HCT116 (cell line): ENCODE measurements at regions not wholly inside any gene's neighbourhood (a gene's known extent, or its start where the extent isn't known, plus 50 kb on each side); places are given as distances from the start of the nearest gene placed in this dataset.

Experiments used
- ATAC-seq: fragments of 200-7000 bp; cut with Tn5 transposase; 2 replicates; pipeline ENCODE4 v1.9.1; 2020; ENCODE audit warnings: mild to moderate bottlenecking, moderate library complexity
- BruUV-seq: library from RNA; stranded (reverse); fragments of 400-500 nt; replicated peaks from 2 replicates; lab custom pipeline; 2021; lab: Mats Ljungman, UMichigan
- CTCF ChIA-PET: fragments of 300-600 bp; sonication (Branson Sonifier 250); formaldehyde crosslinking; loops from one replicate; lab custom pipeline; 2021; ENCODE audit warnings: antibody characterized with exemption; lab: Charles Lee
- POLR2A ChIA-PET: fragments of 300-600, 350-600 bp; sonication (Branson Sonifier 250); formaldehyde crosslinking; loops from one replicate; lab custom pipeline; 2021; ENCODE audit warnings: antibody characterized with exemption; lab: Charles Lee
- RAD21 ChIA-PET, 2 experiments: fragments of 300-600 bp; sonication (Branson Sonifier 250); formaldehyde crosslinking; loops; one replicate each; lab custom pipeline; 2023; ENCODE audit warnings: low total read pairs in 2 of 2; ENCODE audit not compliant: uncharacterized antibody in 2 of 2, unreplicated experiment in 2 of 2, low non-redundant PET in 1 of 2; lab: Charles Lee
- DNase-seq: peaks from one replicate; pipeline ENCODE4 v3.0.0-alpha.2; 2010; ENCODE audit warnings: low read depth, low spot score
- H2AFZ ChIP-seq: fragments of 200-600 bp; shearing (Covaris generic), sonication (generic); 2 replicates; pipeline ENCODE4 v1.6.1; 2017; ENCODE audit warnings: low read depth, mixed run types, mixed read lengths, antibody characterized with exemption, low read length; ENCODE audit not compliant: poor library complexity, severe bottlenecking
- H3K27ac ChIP-seq: 2 replicates; pipeline ENCODE4 v1.5.1; 2012; ENCODE audit warnings: low read depth, low read length
- H3K27me3 ChIP-seq: fragments of 200-600 bp; sonication (generic); 2 replicates; pipeline ENCODE4 v1.6.1; 2016; ENCODE audit warnings: mixed run types, low read length, mixed read lengths; ENCODE audit not compliant: insufficient read depth
- H3K36me3 ChIP-seq, 2 experiments: fragments of 200-500 bp in 1 of 2; fragments of 200-600 bp in 1 of 2; sonication (Bioruptor generic) in 1 of 2; sonication (generic) in 1 of 2; 2 replicates each; pipeline versions ENCODE4 v1.5.1 to v1.6.1; 2014 to 2016; ENCODE audit warnings: low read length in 2 of 2, inconsistent platforms in 1 of 2, mixed read lengths in 1 of 2, mixed run types in 1 of 2; ENCODE audit not compliant: insufficient read depth in 2 of 2, control insufficient read depth in 1 of 2
- H3K4me1 ChIP-seq, 2 experiments: fragments of 200-600 bp in 1 of 2; sonication (generic) in 1 of 2; 2 replicates each; pipeline versions ENCODE4 v1.5.1 to v1.6.1; 2012 to 2017; ENCODE audit warnings: low read length in 2 of 2, inconsistent platforms in 1 of 2, mild to moderate bottlenecking in 1 of 2, mixed read lengths in 1 of 2, mixed run types in 1 of 2, moderate library complexity in 1 of 2; ENCODE audit not compliant: insufficient read depth in 2 of 2, control insufficient read depth in 1 of 2
- H3K4me2 ChIP-seq: fragments of 200-600 bp; sonication (generic); 2 replicates; pipeline ENCODE4 v1.6.1; 2017; ENCODE audit warnings: mixed run types, low read length, mixed read lengths
- H3K4me3 ChIP-seq, 2 experiments: fragments of 200-600 bp in 1 of 2; sonication (generic) in 1 of 2; replicated peaks in 1 of 2; 2 replicates each; pipeline ENCODE4 v1.5.1; 2011 to 2016; ENCODE audit warnings: low read length in 2 of 2, control low read depth in 1 of 2, low read depth in 1 of 2, mild to moderate bottlenecking in 1 of 2, mixed read lengths in 1 of 2, mixed run types in 1 of 2
- H3K79me2 ChIP-seq: fragments of 200-600 bp; sonication (generic); 2 replicates; pipeline ENCODE4 v1.6.1; 2017; ENCODE audit warnings: mild to moderate bottlenecking, mixed run types, low read length, moderate library complexity, mixed read lengths; ENCODE audit not compliant: insufficient read depth
- H3K9ac ChIP-seq: fragments of 200-600 bp; sonication (generic); 2 replicates; pipeline ENCODE4 v1.6.1; 2016; ENCODE audit warnings: low read length, mixed read lengths
- H3K9me2 ChIP-seq: fragments of 200-600 bp; sonication (generic), shearing (Covaris generic); 2 replicates; pipeline ENCODE4 v1.6.1; 2017; ENCODE audit warnings: mixed run types, mild to moderate bottlenecking, moderate library complexity; ENCODE audit not compliant: insufficient read depth
- H3K9me3 ChIP-seq, 2 experiments: fragments of 200-500 bp in 1 of 2; fragments of 200-600 bp in 1 of 2; sonication (Bioruptor generic) in 1 of 2; sonication (generic) in 1 of 2; 2 replicates each; pipeline ENCODE4 v1.6.1; 2014 to 2017; ENCODE audit warnings: low read length in 2 of 2, mixed read lengths in 2 of 2, inconsistent platforms in 1 of 2, low read depth in 1 of 2, mild to moderate bottlenecking in 1 of 2, mixed run types in 1 of 2, moderate library complexity in 1 of 2; ENCODE audit not compliant: control insufficient read depth in 1 of 2, insufficient read depth in 1 of 2
- H4K20me1 ChIP-seq: fragments of 200-600 bp; sonication (generic), shearing (Covaris generic); 2 replicates; pipeline ENCODE4 v1.6.1; 2017; ENCODE audit warnings: mixed run types, mild to moderate bottlenecking, moderate library complexity; ENCODE audit not compliant: insufficient read depth
- CBX3 ChIP-seq: IDR thresholded peaks from 2 replicates; pipeline ENCODE4 v1.6.1; 2012; ENCODE audit warnings: low read depth
- CEBPB ChIP-seq: IDR thresholded peaks from 2 replicates; pipeline ENCODE4 v1.6.1; 2012; ENCODE audit warnings: low read depth
- ELF1 ChIP-seq: IDR thresholded peaks from 2 replicates; pipeline ENCODE4 v1.6.1; 2012; ENCODE audit warnings: low read depth, borderline replicate concordance
- EZH2phosphoT487 ChIP-seq: fragments of 200-600 bp; IDR thresholded peaks from 2 replicates; pipeline ENCODE4 v1.6.1; 2018; ENCODE audit warnings: antibody characterized with exemption, borderline replicate concordance
- FOSL1 ChIP-seq: IDR thresholded peaks from 2 replicates; pipeline ENCODE4 v1.6.1; 2012; ENCODE audit warnings: low read depth
- JUND ChIP-seq: IDR thresholded peaks from 2 replicates; pipeline ENCODE4 v1.6.1; 2012
- POLR2A ChIP-seq: IDR thresholded peaks from 2 replicates; pipeline ENCODE4 v1.7.0; 2011; ENCODE audit warnings: borderline replicate concordance; ENCODE audit not compliant: insufficient read depth, insufficient read length; ENCODE audit errors: extremely low read depth
- POLR2AphosphoS5 ChIP-seq: IDR thresholded peaks from 2 replicates; pipeline ENCODE4 v1.6.1; 2011; ENCODE audit warnings: mild to moderate bottlenecking, low read depth, low read length, moderate library complexity
- RAD21 ChIP-seq: IDR thresholded peaks from 2 replicates; pipeline ENCODE4 v1.6.1; 2012; ENCODE audit warnings: low read depth, mild to moderate bottlenecking
- SIN3A ChIP-seq: IDR thresholded peaks from 2 replicates; pipeline ENCODE4 v1.6.1; 2012; ENCODE audit warnings: low read depth
- SP1 ChIP-seq: IDR thresholded peaks from 2 replicates; pipeline ENCODE4 v1.6.1; 2012; ENCODE audit warnings: low read depth
- SRF ChIP-seq: IDR thresholded peaks from 2 replicates; pipeline ENCODE4 v1.6.1; 2012; ENCODE audit warnings: low read depth
- TCF7L2 ChIP-seq: IDR thresholded peaks from 2 replicates; pipeline ENCODE4 v1.7.0; 2011; ENCODE audit warnings: borderline replicate concordance, inconsistent platforms; ENCODE audit not compliant: insufficient read depth, insufficient read length; ENCODE audit errors: extremely low read depth
- YY1 ChIP-seq: IDR thresholded peaks from 2 replicates; pipeline ENCODE4 v1.6.1; 2011; ENCODE audit warnings: low read length, low read depth, moderate library complexity, mild to moderate bottlenecking; ENCODE audit not compliant: insufficient replicate concordance; ENCODE audit errors: extremely low read depth
- ZFX ChIP-seq: fragments of 450-650 bp; IDR thresholded peaks from 2 replicates; pipeline ENCODE4 v1.6.1; 2017
- intact Hi-C: fragments of 100-400 bp; cut with micrococcal nuclease; formaldehyde crosslinking; loops from 2 replicates; pipeline ENCODE4 v1.10.0; 2022
- TF ChIP-seq, protein P1 (sequence below): IDR thresholded peaks from 2 replicates; pipeline ENCODE4 v1.6.1; 2012
- TF ChIP-seq, protein P2 (sequence below), 3 experiments: fragments of 200-600 bp in 1 of 3; sonication (generic) in 1 of 3; IDR thresholded peaks in 2 of 3; conservative IDR thresholded peaks in 1 of 3; 2 replicates each; pipeline ENCODE4 v1.5.1; 2012 to 2017; ENCODE audit warnings: low read depth in 2 of 3, low read length in 2 of 3, antibody characterized with exemption in 1 of 3, borderline replicate concordance in 1 of 3, control low read depth in 1 of 3, mild to moderate bottlenecking in 1 of 3, mixed read lengths in 1 of 3, mixed run types in 1 of 3, moderate library complexity in 1 of 3; ENCODE audit not compliant: insufficient read depth in 1 of 3
- TF ChIP-seq, protein P3 (sequence below): IDR thresholded peaks from 2 replicates; pipeline ENCODE4 v1.6.1; 2012; ENCODE audit warnings: low read depth
- TF ChIP-seq, protein P4 (sequence below): IDR thresholded peaks from 2 replicates; pipeline ENCODE4 v1.6.1; 2012

DNA sequence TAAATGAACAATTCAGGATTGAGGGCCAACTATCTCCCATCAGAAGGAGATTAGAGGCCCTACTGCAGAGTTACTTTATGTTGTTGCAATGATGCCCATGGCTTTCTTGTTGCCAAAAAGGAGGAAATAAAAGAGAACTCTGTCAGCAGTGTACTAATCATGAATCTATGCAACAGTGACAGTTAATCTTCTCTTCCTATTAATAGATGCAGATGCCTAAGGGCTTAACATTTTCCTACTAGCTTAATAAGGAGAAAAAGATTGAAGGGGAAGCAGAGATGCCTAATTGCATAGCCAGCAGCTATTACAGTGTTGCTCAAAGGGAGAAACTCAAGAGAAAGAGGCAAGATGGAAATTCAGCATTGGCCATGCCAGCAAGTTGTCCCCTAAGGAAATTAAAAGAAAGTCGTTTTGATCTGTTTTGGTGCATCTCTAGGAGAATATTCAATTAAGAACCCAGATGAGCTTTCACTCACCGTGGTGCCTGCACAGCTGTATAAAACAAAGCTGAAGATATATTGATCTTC is 107.1 kb upstream of the KCNJ3 start:
- no peaks in the 10 kb centered on the region for H3K36me3 ChIP-seq
- no peak overlapping the region for H3K9ac ChIP-seq
- ChIA-PET RAD21 (no interaction called here), CTCF (no interaction called here), POLR2A (no interaction called here)
- H3K27ac ChIP-seq, result no peak overlapping the region
- no peak overlapping the region for H3K4me2 ChIP-seq
- no peak for ATAC-seq
- DNase-seq, result no peak
- intact Hi-C loops, result no loop called here
- H3K79me2 ChIP-seq, result no peaks in the 10 kb centered on the region
- H4K20me1 ChIP-seq, result no peaks in the 10 kb centered on the region
- H3K4me3 ChIP-seq, result no peak overlapping the region
- no peak for TF ChIP-seq SIN3A
- no peak for TF ChIP-seq TCF7L2
- TF ChIP-seq, protein P1, sequence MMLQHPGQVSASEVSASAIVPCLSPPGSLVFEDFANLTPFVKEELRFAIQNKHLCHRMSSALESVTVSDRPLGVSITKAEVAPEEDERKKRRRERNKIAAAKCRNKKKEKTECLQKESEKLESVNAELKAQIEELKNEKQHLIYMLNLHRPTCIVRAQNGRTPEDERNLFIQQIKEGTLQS, result no peak
- TF ChIP-seq CEBPB, result no peak
- TF ChIP-seq SP1, result no peak
- no peak for TF ChIP-seq YY1
- TF ChIP-seq, protein P2, sequence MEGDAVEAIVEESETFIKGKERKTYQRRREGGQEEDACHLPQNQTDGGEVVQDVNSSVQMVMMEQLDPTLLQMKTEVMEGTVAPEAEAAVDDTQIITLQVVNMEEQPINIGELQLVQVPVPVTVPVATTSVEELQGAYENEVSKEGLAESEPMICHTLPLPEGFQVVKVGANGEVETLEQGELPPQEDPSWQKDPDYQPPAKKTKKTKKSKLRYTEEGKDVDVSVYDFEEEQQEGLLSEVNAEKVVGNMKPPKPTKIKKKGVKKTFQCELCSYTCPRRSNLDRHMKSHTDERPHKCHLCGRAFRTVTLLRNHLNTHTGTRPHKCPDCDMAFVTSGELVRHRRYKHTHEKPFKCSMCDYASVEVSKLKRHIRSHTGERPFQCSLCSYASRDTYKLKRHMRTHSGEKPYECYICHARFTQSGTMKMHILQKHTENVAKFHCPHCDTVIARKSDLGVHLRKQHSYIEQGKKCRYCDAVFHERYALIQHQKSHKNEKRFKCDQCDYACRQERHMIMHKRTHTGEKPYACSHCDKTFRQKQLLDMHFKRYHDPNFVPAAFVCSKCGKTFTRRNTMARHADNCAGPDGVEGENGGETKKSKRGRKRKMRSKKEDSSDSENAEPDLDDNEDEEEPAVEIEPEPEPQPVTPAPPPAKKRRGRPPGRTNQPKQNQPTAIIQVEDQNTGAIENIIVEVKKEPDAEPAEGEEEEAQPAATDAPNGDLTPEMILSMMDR (IDR thresholded peaks at IDR 0.05 in 2 of 3, conservative IDR thresholded peaks at IDR 0.05 in 1 of 3; ENCODE audit: borderline replicate concordance in 1 of 3, insufficient read depth in 1 of 3, low read depth in 2 of 3, low read length in 2 of 3), result no peak
- no peak for TF ChIP-seq SRF
- no peak for TF ChIP-seq POLR2A
- TF ChIP-seq, protein P3, sequence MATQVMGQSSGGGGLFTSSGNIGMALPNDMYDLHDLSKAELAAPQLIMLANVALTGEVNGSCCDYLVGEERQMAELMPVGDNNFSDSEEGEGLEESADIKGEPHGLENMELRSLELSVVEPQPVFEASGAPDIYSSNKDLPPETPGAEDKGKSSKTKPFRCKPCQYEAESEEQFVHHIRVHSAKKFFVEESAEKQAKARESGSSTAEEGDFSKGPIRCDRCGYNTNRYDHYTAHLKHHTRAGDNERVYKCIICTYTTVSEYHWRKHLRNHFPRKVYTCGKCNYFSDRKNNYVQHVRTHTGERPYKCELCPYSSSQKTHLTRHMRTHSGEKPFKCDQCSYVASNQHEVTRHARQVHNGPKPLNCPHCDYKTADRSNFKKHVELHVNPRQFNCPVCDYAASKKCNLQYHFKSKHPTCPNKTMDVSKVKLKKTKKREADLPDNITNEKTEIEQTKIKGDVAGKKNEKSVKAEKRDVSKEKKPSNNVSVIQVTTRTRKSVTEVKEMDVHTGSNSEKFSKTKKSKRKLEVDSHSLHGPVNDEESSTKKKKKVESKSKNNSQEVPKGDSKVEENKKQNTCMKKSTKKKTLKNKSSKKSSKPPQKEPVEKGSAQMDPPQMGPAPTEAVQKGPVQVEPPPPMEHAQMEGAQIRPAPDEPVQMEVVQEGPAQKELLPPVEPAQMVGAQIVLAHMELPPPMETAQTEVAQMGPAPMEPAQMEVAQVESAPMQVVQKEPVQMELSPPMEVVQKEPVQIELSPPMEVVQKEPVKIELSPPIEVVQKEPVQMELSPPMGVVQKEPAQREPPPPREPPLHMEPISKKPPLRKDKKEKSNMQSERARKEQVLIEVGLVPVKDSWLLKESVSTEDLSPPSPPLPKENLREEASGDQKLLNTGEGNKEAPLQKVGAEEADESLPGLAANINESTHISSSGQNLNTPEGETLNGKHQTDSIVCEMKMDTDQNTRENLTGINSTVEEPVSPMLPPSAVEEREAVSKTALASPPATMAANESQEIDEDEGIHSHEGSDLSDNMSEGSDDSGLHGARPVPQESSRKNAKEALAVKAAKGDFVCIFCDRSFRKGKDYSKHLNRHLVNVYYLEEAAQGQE, result no peak
- TF ChIP-seq POLR2AphosphoS5, result no peak
- TF ChIP-seq CBX3, result no peak
- TF ChIP-seq FOSL1, result no peak
- TF ChIP-seq ELF1, result no peak
- TF ChIP-seq JUND, result no peak
- TF ChIP-seq EZH2phosphoT487, result no peak
- no peak for TF ChIP-seq ZFX
- no peak for TF ChIP-seq RAD21
- TF ChIP-seq, protein P4, sequence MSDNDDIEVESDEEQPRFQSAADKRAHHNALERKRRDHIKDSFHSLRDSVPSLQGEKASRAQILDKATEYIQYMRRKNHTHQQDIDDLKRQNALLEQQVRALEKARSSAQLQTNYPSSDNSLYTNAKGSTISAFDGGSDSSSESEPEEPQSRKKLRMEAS, result no peak
- no TSS peak for BruUV-seq
- no peaks in the 10 kb centered on the region for H3K9me2 ChIP-seq
- no peaks in the 10 kb centered on the region for H3K4me1 ChIP-seq
- no peak overlapping the region for H2AFZ ChIP-seq
- no peaks in the 10 kb centered on the region for H3K27me3 ChIP-seq
- no peaks in the 10 kb centered on the region for H3K9me3 ChIP-seq
